IMR-90 (cell line): ENCODE measurements at regions not wholly inside any gene's neighbourhood (a gene's known extent, or its start where the extent isn't known, plus 50 kb on each side); places are given as distances from the start of the nearest gene placed in this dataset.

ENCODE experiments used
- ATAC-seq: fragments of 200-7000 bp; cut with Tn5 transposase; 2 replicates; pipeline ENCODE4 v1.9.1; 2020; ENCODE audit warnings: low read depth, mild to moderate bottlenecking, moderate library complexity
- BruUV-seq: library from RNA; stranded (reverse); fragments of 400-500 nt; replicated peaks from 2 replicates; lab custom pipeline; 2021; lab: Mats Ljungman, UMichigan
- CTCF ChIA-PET: fragments of 300-600 bp; formaldehyde crosslinking; extraction: SDS; loops from one replicate; lab custom pipeline; 2021; ENCODE audit warnings: antibody characterized with exemption; lab: Yijun Ruan, JAX
- POLR2A ChIA-PET: fragments of 300-600 bp; sonication (Branson Sonifier 250); formaldehyde crosslinking; loops from one replicate; lab custom pipeline; 2022; ENCODE audit warnings: antibody characterized with exemption; ENCODE audit not compliant: unreplicated experiment; lab: Charles Lee
- DNase-seq: peaks from one replicate; pipeline ENCODE4 v3.0.0; 2013
- H2AFZ ChIP-seq: replicated peaks from 2 replicates; pipeline ENCODE3; 2013; ENCODE audit warnings: low read length, mild to moderate bottlenecking; ENCODE audit not compliant: poor library complexity
- H2AK5ac ChIP-seq: 2 replicates; pipeline ENCODE4 v1.6.1; 2013; ENCODE audit warnings: low read depth, low read length, inconsistent platforms
- H2AK9ac ChIP-seq: replicated peaks from 2 replicates; pipeline ENCODE3; 2013; ENCODE audit warnings: mild to moderate bottlenecking, low read depth, low read length, moderate library complexity; ENCODE audit not compliant: poor library complexity
- H2BK120ac ChIP-seq: 2 replicates; pipeline ENCODE4 v1.6.1; 2013; ENCODE audit warnings: low read depth, low read length, inconsistent platforms
- H2BK15ac ChIP-seq: 3 replicates; pipeline ENCODE4 v1.6.1; 2013; ENCODE audit warnings: low read depth, low read length, inconsistent platforms
- H2BK20ac ChIP-seq: 2 replicates; pipeline ENCODE4 v1.6.1; 2013; ENCODE audit warnings: low read depth, mild to moderate bottlenecking, inconsistent platforms, low read length, moderate library complexity
- H2BK5ac ChIP-seq: 2 replicates; pipeline ENCODE4 v1.6.1; 2013; ENCODE audit warnings: mild to moderate bottlenecking, low read depth, low read length, inconsistent platforms; ENCODE audit not compliant: poor library complexity, severe bottlenecking
- H3K14ac ChIP-seq: replicated peaks from 2 replicates; pipeline ENCODE4 v1.6.1; 2013; ENCODE audit warnings: low read depth, low read length, inconsistent platforms
- H3K18ac ChIP-seq: 2 replicates; pipeline ENCODE4 v1.6.1; 2013; ENCODE audit warnings: low read depth, low read length, control low read depth
- H3K23ac ChIP-seq: 2 replicates; pipeline ENCODE4 v1.6.1; 2013; ENCODE audit warnings: low read depth, low read length, inconsistent platforms
- H3K27ac ChIP-seq: 2 replicates; pipeline ENCODE4 v1.5.1; 2013; ENCODE audit warnings: mild to moderate bottlenecking, control low read depth, low read length; ENCODE audit not compliant: insufficient read depth
- H3K27me3 ChIP-seq: 2 replicates; pipeline ENCODE4 v1.6.1; 2013; ENCODE audit warnings: low read length; ENCODE audit not compliant: control insufficient read depth, insufficient read depth
- H3K36me3 ChIP-seq: 2 replicates; pipeline ENCODE4 v1.6.1; 2013; ENCODE audit warnings: low read length, mixed read lengths; ENCODE audit not compliant: control insufficient read depth, insufficient read depth
- H3K4ac ChIP-seq: 2 replicates; pipeline ENCODE4 v1.6.1; 2013; ENCODE audit warnings: low read depth, low read length, inconsistent platforms
- H3K4me1 ChIP-seq: 2 replicates; pipeline ENCODE4 v1.6.1; 2013; ENCODE audit warnings: low read length, mixed read lengths; ENCODE audit not compliant: control insufficient read depth, insufficient read depth
- H3K4me2 ChIP-seq: 2 replicates; pipeline ENCODE4 v1.6.1; 2013; ENCODE audit warnings: low read depth, mild to moderate bottlenecking, control low read depth, low read length, moderate library complexity
- H3K4me3 ChIP-seq: 2 replicates; pipeline ENCODE4 v1.5.1; 2013; ENCODE audit warnings: low read depth, mild to moderate bottlenecking, control low read depth, low read length, moderate library complexity; ENCODE audit not compliant: insufficient read depth
- H3K56ac ChIP-seq: 2 replicates; pipeline ENCODE4 v1.6.1; 2013; ENCODE audit warnings: low read length, inconsistent platforms; ENCODE audit not compliant: insufficient read depth; ENCODE audit errors: extremely low read depth
- H3K79me1 ChIP-seq, 2 experiments: 2 replicates each; pipeline ENCODE4 v1.6.1; 2013; ENCODE audit warnings: low read length in 2 of 2, inconsistent platforms in 1 of 2, low read depth in 1 of 2
- H3K9ac ChIP-seq: 2 replicates; pipeline ENCODE4 v1.6.1; 2013; ENCODE audit warnings: low read depth, low read length, control low read depth
- H3K9me1 ChIP-seq: 2 replicates; pipeline ENCODE4 v1.6.1; 2013; ENCODE audit warnings: low read length, inconsistent platforms; ENCODE audit not compliant: insufficient read depth
- H3K9me3 ChIP-seq: 2 replicates; pipeline ENCODE4 v1.6.1; 2013; ENCODE audit warnings: low read length; ENCODE audit not compliant: control insufficient read depth, insufficient read depth
- H4K20me1 ChIP-seq: 2 replicates; pipeline ENCODE4 v1.6.1; 2013; ENCODE audit warnings: low read length, inconsistent platforms; ENCODE audit not compliant: insufficient read depth
- H4K5ac ChIP-seq: 2 replicates; pipeline ENCODE4 v1.6.1; 2013; ENCODE audit warnings: mild to moderate bottlenecking, low read depth, low read length, control low read depth
- H4K8ac ChIP-seq, 2 experiments: 2 replicates each; pipeline ENCODE4 v1.6.1; 2013; ENCODE audit warnings: low read depth in 2 of 2, low read length in 2 of 2, control low read depth in 1 of 2, inconsistent platforms in 1 of 2
- H4K91ac ChIP-seq: 2 replicates; pipeline ENCODE4 v1.6.1; 2013; ENCODE audit warnings: low read depth, low read length, inconsistent platforms; ENCODE audit not compliant: insufficient read depth
- BHLHE40 ChIP-seq: fragments of 150-350 bp; IDR thresholded peaks from 2 replicates; pipeline ENCODE4 v1.6.1; 2016; ENCODE audit warnings: mild to moderate bottlenecking, low read depth, low read length
- CEBPB ChIP-seq: IDR thresholded peaks from 2 replicates; pipeline ENCODE4 v1.6.1; 2012; ENCODE audit warnings: low read depth, low read length, improper control_type of control experiment
- FOS ChIP-seq: fragments of 150-350 bp; IDR thresholded peaks from 2 replicates; pipeline ENCODE4 v1.6.1; 2016; ENCODE audit warnings: low read depth, low read length
- MAFK ChIP-seq: IDR thresholded peaks from 2 replicates; pipeline ENCODE4 v1.6.1; 2012; ENCODE audit warnings: low read depth, low read length, improper control_type of control experiment
- WGBS, 2 experiments: methylation state at CpG; one replicate each; pipeline versions ENCODE4 v1.1.5 to v1.1.7; 2013; ENCODE audit warnings: missing lambda C conversion rate in 2 of 2; ENCODE audit not compliant: insufficient read length in 1 of 2; ENCODE audit errors: extremely low coverage in 2 of 2; 5-methylcytosine and 5-hydroxymethylcytosine counted together
- dilution Hi-C: fragments of 300-500 bp; cut with HindIII; formaldehyde crosslinking; loops from one replicate; pipeline ENCODE4 v1.14.3; 2018; ENCODE audit warnings: low sequenced_read_pairs; ENCODE audit not compliant: unreplicated experiment
- in situ Hi-C: fragments of 300-500 bp; cut with MboI; formaldehyde crosslinking; loops from 3 replicates; pipeline ENCODE4 v1.14.3; 2019; ENCODE audit warnings: low sequenced_read_pairs, inconsistent platforms, mixed read lengths
- intact Hi-C: fragments of 100-400 bp; cut with micrococcal nuclease; formaldehyde crosslinking; loops from 2 replicates; pipeline ENCODE4 v1.10.0; 2022
- TF ChIP-seq, protein P1 (sequence below): conservative IDR thresholded peaks from 2 replicates; pipeline ENCODE4 v1.5.1; 2012; ENCODE audit warnings: mild to moderate bottlenecking, low read depth, low read length, improper control_type of control experiment

DNA sequence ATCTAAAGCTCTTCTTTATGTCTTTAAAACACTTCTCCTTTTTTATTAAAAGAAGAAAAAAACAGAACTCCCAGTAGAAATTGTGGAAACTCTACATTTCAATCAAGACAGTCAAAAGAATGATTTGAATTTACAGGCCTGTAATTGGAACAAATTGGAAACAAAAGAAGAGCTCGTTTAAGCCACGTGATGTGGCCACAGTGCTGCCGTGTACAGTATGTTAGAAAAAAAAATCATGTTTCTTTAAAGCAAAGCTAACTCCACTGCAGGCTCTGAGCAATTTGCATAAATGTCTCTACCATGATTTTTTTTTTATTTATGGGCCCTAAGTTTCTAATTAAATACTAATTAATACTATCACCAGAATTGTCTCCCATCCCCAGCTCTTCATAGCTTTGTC, 325.6 kb downstream of the ZSWIM6 start:
- Histone ChIP-seq H2BK120ac (no peak overlapping the region), H3K9ac (no peak overlapping the region), H3K27me3 (peaks cover 27% of the 10 kb centered on the region), H3K4me3 (no peak overlapping the region), H2BK5ac (no peak overlapping the region), H3K4me1 (no peaks in the 10 kb centered on the region), H2AK5ac (no peak overlapping the region), H4K20me1 (no peaks in the 10 kb centered on the region), H3K79me1 (no peaks in the 10 kb centered on the region), H3K27ac (no peak overlapping the region), H4K91ac (no peak overlapping the region), H3K23ac (no peak overlapping the region), H4K5ac (no peak overlapping the region), H2AK9ac (no peak overlapping the region), H2BK15ac (no peak overlapping the region), H3K56ac (no peak overlapping the region), H2AFZ (no peak overlapping the region), H4K8ac (no peak overlapping the region), H2BK20ac (no peak overlapping the region), H3K4me2 (no peak overlapping the region), H3K14ac (no peak overlapping the region), H3K36me3 (no peaks in the 10 kb centered on the region), H3K9me3 (no peaks in the 10 kb centered on the region), H3K18ac (no peak overlapping the region), H3K4ac (no peak overlapping the region), H3K9me1 (no peaks in the 10 kb centered on the region)
- no TSS peak for BruUV-seq
- DNase-seq (no peak), ATAC-seq (no peak)
- in situ Hi-C loops: loop anchor here (5.0 to 25.0 kb wide), 2 partner anchors 315 to 695 kb away; no protein-coding TSS in a partner anchor
- no peak for TF ChIP-seq CEBPB
- TF ChIP-seq, protein P1, sequence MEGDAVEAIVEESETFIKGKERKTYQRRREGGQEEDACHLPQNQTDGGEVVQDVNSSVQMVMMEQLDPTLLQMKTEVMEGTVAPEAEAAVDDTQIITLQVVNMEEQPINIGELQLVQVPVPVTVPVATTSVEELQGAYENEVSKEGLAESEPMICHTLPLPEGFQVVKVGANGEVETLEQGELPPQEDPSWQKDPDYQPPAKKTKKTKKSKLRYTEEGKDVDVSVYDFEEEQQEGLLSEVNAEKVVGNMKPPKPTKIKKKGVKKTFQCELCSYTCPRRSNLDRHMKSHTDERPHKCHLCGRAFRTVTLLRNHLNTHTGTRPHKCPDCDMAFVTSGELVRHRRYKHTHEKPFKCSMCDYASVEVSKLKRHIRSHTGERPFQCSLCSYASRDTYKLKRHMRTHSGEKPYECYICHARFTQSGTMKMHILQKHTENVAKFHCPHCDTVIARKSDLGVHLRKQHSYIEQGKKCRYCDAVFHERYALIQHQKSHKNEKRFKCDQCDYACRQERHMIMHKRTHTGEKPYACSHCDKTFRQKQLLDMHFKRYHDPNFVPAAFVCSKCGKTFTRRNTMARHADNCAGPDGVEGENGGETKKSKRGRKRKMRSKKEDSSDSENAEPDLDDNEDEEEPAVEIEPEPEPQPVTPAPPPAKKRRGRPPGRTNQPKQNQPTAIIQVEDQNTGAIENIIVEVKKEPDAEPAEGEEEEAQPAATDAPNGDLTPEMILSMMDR: no peak
- no peak for TF ChIP-seq BHLHE40
- no peak for TF ChIP-seq MAFK
- no peak for TF ChIP-seq FOS
- ChIA-PET POLR2A (interaction anchor here (0.6 kb wide), 1 partner anchor 17 kb away, joined by 4 read pairs; no protein-coding TSS in a partner anchor), CTCF (interaction anchor here (0.7 to 1.6 kb wide), 5 partner anchors 54 to 571 kb away, joined by 3 to 8 read pairs (median 4); no protein-coding TSS in a partner anchor)
- intact Hi-C loops: loop anchor here (1.0 to 5.0 kb wide), 7 partner anchors 160 to 700 kb away; partner anchors contain the start of gene SMIM15
- dilution Hi-C loops: no loop called here
- no CpG with 5 or more reads among the region's 3 CpGs for WGBS, 2 experiments
